Bronchial epithelial cell (primary cell): ENCODE measurements at regions not wholly inside any gene's neighbourhood (a gene's known extent, or its start where the extent isn't known, plus 50 kb on each side); places are given as distances from the start of the nearest gene placed in this dataset.

Experiments
- DNase-seq: peaks from one replicate; pipeline ENCODE4 v3.0.0-alpha.2; 2010; ENCODE audit warnings: low read depth
- FAIRE-seq: peaks from 2 replicates; lab custom pipeline; 2011; peaks lifted over from hg19 to GRCh38; lab: Jason Lieb, UNC
- H3K27me3 ChIP-seq: 2 replicates; pipeline ENCODE4 v1.5.1; 2011; ENCODE audit warnings: low read length; ENCODE audit not compliant: control insufficient read depth, insufficient read depth
- H3K36me3 ChIP-seq: 2 replicates; pipeline ENCODE4 v1.5.1; 2011; ENCODE audit warnings: low read length; ENCODE audit not compliant: control insufficient read depth, insufficient read depth
- H3K4me3 ChIP-seq: 2 replicates; pipeline ENCODE4 v1.5.1; 2011; ENCODE audit warnings: mild to moderate bottlenecking, low read depth, low read length, control low read depth
- CTCF ChIP-seq: IDR thresholded peaks from 2 replicates; pipeline ENCODE4 v1.5.1; 2011; ENCODE audit warnings: mild to moderate bottlenecking, moderate library complexity, low read length, control low read depth, inconsistent platforms; ENCODE audit not compliant: insufficient read depth, severe bottlenecking

GRCh38 chr4:19095491-19096046 lies 1074.0 kb upstream of the LCORL start:
- no peak for TF ChIP-seq CTCF
- FAIRE-seq: no peak

GRCh38 chr4:19093951-19094350 lies 1072.4 kb upstream of the LCORL start:
- Histone ChIP-seq H3K4me3 (no peak overlapping the region), H3K36me3 (no peaks in the 10 kb centered on the region), H3K27me3 (no peaks in the 10 kb centered on the region)
- no peak for TF ChIP-seq CTCF
- FAIRE-seq (no peak), DNase-seq (no peak)

More at GRCh38 chr4:19095491-19096046, 1074.0 kb upstream of the LCORL start:
- Histone ChIP-seq H3K27me3 (no peaks in the 10 kb centered on the region), H3K4me3 (no peak overlapping the region), H3K36me3 (no peaks in the 10 kb centered on the region)
- no peak for DNase-seq

GRCh38 chr4:19092797-19093196 lies 1071.2 kb upstream of the LCORL start:
- TF ChIP-seq CTCF: no peak
- Histone ChIP-seq H3K36me3 (no peaks in the 10 kb centered on the region), H3K27me3 (no peaks in the 10 kb centered on the region), H3K4me3 (no peak overlapping the region)
- no peak for DNase-seq
- FAIRE-seq: no peak

- Histone ChIP-seq H3K27me3 (no peaks in the 10 kb centered on the region), H3K36me3 (no peaks in the 10 kb centered on the region), H3K4me3 (no peak overlapping the region)
- TF ChIP-seq CTCF: no peak
- no peak for DNase-seq
- no peak for FAIRE-seq
Measured at GRCh38 chr4:19074036-19074435, 1052.5 kb upstream of the LCORL start.

- FAIRE-seq (no peak), DNase-seq (no peak)
- TF ChIP-seq CTCF: no peak
- Histone ChIP-seq H3K27me3 (no peaks in the 10 kb centered on the region), H3K36me3 (no peaks in the 10 kb centered on the region), H3K4me3 (no peak overlapping the region)
Measured at GRCh38 chr4:19063662-19064061, 1042.1 kb upstream of the LCORL start.

- DNase-seq: no peak
- TF ChIP-seq CTCF: no peak
- Histone ChIP-seq H3K27me3 (no peaks in the 10 kb centered on the region), H3K4me3 (no peak overlapping the region), H3K36me3 (no peaks in the 10 kb centered on the region)
- FAIRE-seq: no peak
Measured at GRCh38 chr4:19054916-19055315, 1033.4 kb upstream of the LCORL start.
